ENCODE measurements at regions not wholly inside any gene's neighbourhood (a gene's known extent, or its start where the extent isn't known, plus 50 kb on each side); places are given as distances from the start of the nearest gene placed in this dataset.

GRCh38 chr11:15864026-15864805 is 492.1 kb downstream of the SOX6 start:
- TF ChIP-seq POLR2A (IDR thresholded peaks at IDR 0.05; ENCODE audit: low read length) = no peak
- no peak for TF ChIP-seq GATA1 (IDR thresholded peaks at IDR 0.05; ENCODE audit: low read depth, low read length)

All from erythroblast (primary cell).